GM18519 (cell line): ENCODE measurements at regions not wholly inside any gene's neighbourhood (a gene's known extent, or its start where the extent isn't known, plus 50 kb on each side); places are given as distances from the start of the nearest gene placed in this dataset.
"Not testable (repeated sequence)": the region's sequence is repeated elsewhere in the genome, so short reads cannot be mapped to it uniquely, and the experiment has no call there.

Source experiments
- ATAC-seq: cut with Tn5 transposase; IDR thresholded peaks from one replicate; pipeline ENCODE4 v1.9.1; 2021; ENCODE audit warnings: mild to moderate bottlenecking, moderate library complexity; ENCODE audit not compliant: unreplicated experiment, low FRiP score

DNA sequence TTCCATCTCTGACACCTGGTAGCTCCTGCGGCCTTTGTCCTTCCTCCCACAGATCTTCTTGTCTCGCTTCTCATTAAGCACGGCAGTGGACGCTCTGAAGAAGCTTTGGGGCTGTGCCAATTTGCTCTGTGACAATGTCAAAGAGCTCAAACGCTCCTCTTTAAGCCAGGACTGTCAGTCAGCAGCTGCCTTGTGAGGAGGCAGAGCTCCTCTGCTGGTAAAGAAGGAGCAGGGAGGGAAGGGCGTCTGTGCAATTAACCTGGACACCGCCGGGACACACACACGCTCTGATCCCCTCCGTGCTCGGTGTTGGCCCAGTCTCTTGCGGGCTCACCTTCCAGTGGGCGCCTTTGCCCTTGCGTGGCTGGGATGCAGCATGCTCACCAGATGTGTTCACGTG is 373.9 kb downstream of the BRD1 start:
- ATAC-seq = no peak

DNA sequence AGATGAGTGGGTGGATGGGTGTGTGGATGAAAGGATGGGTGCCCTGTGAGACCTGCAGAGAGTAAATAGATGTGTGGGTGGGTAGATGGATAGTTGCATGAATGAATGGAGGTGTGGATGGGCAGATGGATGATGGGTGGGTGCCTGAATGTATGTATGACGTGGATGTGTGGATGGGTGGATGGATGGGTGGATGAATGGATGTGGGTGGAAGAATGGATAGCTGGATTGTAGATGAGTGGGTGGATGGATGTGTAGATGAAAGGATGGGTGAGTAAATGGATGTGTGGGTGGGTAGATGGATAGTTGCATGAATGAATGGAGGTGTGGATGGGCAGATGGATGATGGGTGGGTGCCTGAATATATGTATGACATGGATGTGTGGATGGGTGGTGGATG is 374.7 kb downstream of the BRD1 start:
- not testable (repeated sequence) for ATAC-seq

DNA sequence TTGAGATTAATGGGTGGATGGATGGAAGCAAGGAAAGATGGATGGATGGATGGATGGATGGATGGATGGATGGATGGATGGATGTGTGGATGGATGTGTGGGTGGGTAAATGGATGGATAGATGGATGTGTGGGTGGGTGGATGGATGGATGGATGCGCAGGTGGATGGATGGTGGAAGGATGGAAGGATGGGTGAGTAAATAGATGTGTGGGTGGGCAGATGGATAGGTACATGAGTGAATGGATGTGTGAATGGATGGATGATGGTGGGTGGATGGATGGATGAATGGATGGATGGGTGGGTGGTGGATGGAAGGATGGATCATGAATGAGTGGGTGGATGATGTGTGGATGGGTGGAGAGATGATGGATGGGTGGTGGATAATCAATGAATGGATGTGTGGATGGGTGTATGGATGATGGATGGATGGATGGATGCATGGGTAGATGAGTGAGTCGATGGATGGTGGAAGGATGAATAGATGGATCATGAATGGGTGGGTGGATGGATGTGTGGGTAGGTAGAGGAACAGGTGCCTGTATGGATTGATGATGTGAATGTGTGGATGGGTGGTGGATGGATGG is 375.2 kb downstream of the BRD1 start:
- no peak for ATAC-seq

DNA sequence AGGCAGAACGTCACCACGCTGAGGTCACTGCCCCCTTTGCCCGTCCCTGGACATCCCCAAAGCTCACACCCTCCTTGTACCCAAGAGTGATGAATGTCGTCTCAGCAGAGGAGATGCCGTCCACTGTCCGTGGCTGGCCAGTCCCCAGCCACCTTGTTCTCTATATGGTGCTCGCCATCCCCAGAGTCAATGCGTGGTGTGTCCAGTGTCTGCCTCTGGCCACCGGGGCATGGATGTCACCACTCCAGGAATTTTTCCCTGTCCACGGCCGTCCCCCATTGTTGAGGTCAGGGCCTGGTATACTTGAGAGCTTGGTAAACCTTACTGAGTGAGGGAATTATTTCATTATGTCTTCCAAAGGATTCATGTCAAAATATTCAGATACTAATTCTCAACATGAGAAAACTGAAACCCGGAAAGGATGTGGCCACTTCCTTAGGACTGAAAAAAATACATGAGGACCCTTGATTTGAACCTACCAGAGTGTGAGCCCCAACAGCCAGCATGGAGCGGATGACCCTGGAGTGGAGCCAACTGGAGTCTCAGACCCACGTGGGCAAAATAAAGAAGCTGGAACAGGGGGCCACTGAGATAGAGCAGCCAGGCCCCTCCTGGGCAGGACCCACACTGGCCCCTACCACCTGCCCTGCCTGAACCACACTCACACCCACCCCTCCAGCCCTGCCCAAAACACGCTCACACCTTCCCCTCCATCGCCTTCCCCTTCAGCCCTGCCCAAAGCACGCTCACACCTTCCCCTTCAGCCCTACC is 376.4 kb downstream of the BRD1 start:
- ATAC-seq = no peak

DNA sequence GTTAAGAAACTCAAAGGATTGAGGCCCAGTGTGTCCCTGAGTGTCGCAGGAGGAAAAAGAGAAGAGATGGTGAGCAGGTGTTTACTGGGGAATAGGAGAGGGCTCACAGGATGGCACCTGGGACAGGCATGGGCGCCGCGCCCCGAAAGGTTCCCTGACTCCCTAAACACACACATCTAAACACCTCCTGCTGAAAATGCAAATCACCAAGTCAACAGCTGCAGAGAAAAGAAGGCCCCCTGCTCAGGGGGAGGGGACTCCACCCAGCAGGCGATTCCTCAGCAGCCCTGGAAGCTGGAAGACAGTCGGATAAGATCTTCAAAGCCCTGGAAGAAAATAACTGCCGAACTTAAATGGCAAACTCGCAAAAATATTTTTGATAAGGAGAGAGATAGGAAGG is 377.2 kb downstream of the BRD1 start:
- ATAC-seq = no peak

DNA sequence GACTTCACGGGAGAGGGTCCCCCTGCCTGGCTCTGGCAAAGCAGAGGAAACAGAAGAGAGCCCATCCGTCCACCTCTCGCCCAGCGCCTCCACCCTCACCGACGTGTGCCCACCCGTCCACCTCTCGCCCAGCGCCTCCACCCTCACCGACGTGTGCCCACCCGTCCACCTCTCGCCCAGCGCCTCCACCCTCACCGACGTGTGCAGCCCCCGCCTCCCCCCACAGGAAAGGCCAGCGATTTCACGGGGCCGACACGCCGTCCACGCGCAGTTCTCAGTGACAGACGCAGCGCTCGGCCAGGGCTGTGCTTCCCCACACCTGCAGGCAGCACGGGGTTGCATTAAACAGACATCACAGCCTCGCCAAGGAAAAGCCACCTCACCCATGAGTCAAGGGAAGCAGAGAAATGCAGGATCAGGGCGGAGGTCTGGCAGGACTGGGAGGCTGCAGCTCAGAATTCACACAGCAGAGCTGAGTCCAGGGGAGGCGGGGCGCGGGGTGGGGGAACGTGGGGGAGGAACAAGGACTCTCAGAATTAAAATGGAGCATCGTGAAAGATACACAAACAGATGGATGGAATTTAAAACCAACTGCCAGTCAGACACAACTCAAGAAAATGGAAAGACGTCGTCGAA is 377.7 kb downstream of the BRD1 start:
- no peak for ATAC-seq

DNA sequence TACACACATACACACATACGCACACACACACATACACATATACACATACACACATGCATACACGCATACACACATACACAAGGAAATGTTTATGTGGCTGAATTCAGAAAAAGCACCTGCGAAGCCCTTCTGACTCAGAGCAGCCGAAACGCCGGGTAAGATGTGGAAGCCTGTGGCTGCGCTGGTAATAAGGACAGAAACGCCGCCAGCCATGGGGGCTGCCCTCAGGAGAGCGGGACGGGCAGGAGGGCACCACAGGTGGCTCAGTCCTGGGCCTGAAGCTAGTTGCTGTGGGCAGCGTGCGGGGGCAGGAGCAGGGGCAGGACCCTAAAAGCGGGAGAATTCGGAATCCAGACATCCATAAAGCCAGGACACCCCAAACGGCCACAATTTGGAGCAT is 378.3 kb downstream of the BRD1 start:
- no peak for ATAC-seq

DNA sequence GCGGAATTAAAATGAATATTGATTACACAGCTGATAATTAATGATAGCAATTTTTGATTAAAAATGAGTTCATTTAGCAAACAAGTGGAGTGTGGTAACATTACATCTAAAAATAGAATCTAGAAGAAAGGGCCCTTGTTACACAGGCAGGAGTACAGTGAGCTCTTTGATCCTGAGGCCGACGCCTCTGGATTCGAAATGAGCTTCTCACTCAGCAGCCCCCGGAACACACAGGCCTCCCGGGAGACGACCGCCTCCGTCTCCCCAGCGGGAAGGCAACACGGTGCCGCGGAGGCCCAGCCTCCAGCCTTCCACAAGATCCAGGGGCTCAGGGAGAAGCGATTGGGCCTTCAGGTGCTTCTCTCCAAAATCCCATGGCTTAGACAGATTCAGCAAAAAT is 379.1 kb downstream of the BRD1 start:
- ATAC-seq = no peak

DNA sequence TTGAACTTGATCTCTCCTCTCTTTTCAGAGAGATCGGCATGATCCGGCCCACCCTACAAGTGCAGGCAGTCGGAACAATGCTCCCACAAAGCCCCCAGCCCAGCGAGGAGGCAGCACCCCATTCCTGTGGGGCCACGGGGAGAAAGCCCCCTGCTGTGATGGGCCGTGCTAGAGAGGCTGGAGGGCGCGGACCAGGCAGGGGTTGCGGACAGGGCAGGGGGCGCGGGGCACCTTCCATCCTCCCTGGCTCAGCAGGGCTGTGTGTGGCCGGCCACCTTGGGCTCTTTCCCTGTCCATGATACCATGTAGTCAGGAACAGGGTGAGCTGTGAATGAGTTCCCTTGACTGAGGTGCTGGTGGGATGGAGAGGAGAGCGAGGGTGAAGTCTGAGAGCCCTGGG is 379.8 kb downstream of the BRD1 start:
- no peak for ATAC-seq

DNA sequence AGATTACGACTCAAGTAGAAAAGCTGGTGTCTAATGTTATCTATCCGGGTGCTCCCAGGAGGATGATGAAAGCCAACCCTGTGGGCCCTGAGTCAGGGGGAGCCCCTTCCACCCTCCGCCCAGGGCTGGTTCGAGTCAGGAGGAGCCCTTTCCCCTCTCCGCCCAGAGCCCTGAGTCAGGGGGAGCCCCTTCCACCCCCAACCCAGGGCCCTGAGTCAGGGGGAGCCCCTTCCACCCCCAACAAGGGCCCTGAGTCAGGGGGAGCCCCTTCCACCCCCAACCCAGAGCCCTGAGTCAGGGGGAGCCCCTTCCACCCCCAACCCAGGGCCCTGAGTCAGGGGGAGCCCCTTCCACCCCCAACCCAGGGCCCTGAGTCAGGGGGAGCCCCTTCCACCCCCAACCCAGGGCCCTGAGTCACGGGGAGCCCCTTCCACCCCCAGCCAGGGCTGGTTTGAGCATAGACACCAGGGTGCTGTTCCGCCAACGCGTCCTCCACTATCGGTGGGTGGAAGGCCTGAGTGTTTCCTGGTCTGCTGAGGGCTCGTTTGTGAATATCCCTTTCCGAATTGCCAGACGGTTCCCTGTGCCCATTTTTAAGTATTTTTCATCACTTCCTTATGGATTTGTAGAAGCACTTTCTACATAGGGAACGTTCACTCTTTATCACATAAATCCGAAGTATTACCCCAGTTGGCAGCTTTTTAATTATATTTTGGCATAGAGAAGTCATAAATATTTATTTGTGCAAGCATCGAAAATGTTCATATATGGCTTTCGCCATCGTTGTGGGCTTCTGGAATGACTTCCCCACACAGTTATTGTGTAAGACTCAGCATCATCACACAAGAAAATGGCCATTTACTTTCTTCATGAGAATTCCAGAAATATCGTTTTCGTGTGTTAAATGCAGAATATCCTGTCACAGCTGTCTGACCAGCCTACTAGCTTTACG is 380.6 kb downstream of the BRD1 start:
- no peak for ATAC-seq

DNA sequence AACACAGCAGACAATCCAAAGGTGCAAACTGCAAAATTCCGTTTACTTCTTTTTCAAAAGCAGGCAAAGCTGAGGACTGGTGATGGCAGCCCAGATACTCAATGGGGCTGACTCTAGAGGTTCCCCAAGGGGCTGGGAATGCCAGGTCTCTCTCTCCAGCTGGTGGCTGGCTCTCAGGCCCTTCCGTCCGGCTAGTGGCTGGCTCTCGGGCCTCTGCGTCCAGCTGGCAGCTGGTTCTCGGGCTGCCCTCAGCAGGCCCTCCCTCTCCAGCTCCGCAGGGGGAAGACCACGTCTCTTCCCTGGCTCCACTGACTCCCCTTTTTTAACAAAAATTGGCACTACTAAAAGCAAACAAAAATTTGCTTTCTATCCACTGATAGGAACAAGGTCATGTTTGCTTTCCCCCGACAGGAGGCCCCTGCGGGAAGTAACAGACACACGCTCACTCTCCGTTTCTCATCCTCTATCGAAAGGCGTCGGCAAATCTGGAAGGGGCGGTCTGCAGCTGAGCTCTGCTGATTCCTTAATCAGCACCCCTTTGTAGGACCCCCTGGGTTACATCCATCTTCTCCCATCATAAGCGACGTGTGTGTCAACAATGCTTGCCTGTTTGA is 381.4 kb downstream of the BRD1 start:
- no peak for ATAC-seq

DNA sequence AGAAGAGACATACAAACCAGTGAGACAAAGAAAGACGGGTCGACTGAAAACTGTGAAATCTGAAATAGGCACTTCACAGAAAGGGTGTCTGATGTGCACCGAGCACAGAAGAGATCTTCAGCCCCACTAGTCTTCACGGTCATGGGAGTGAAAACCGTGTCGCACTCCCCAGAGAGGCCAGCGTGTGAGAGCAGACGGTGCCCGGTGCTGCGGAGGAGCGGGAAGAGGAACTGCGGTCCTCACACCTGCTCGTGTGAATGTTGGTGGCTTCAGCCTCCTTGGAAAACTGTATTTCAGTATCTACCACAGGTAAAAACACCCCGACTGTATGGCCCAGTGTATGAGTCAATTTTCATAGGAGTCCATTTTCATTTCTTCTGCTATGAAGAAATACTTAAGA is 382.9 kb downstream of the BRD1 start:
- no peak for ATAC-seq

DNA sequence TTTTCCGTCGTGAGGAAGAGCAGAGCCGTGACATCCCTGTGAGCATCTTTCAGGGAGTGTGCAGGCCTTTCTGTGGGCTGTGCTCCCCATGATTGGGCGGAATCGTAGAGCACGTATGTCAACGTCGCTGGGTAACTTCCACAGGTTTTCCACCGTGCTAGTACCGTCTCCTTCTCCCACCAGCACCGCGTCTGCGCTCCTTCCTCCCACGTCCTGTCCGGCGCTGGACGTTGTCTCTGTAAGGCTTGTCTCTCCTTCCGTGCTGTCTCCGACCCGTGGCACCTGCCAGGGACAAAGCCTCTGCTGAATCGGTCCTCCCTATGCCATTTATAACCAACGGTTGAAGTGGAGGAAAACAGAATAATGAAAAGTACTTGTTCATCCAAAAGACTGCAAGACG is 386.7 kb downstream of the BRD1 start:
- ATAC-seq = no peak

DNA sequence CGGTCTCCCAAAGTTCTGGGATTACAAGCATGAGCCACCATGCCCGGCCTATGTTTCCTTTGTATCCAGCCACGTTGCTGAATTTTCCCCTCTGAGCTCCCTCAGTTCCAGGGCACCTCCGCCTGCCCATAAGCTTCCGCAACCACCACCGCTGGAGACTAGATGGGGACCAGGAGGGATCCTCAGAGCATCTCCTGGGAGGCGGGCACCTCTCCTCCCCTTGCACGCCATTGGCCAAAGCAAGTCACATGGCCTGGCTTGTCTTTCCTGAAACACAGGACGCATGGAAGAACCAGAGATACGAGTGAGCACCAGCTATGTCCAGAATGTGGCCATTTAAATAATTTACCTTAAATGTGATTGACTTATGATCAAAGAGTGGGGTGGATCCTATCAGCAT is 388.3 kb downstream of the BRD1 start:
- no peak for ATAC-seq

DNA sequence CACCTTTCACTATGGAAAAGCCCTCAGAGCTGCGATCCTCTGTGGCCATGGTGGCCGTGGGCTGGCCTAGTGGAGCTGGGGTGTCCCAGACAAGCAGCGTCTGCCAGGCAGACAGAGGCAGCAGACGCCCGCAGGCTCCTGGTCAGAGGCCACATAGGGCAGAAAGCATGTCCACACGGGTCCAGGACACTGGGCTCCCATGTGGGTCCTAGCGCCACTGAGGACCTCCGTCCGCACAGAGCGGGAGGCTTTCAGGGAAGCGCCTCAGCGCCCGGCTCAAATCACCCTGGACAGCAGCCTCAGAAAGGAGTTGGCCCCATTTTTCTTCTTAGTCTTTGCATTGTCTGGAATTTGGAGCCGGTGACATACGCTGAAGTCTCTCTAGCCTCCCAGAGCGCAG is 389.7 kb downstream of the BRD1 start:
- no peak for ATAC-seq

DNA sequence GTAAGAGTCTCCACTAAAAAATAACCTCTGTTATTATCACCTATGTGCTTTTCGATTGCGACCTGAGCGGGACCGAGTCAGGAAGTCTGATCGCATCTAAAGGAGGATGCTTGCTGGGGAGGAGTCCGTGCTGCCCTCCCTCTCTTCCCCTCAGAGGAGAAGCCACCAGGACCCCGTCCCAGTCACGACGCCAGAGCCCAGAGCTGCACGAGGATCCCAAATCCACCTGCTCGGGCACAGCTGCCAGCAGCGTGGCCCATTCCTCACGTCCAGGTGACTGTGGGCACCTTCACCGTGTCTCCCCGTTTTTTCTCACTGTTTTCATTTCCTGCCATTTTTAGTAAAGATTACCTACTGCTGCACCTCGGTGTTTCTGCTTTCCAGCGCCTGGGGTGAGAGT is 390.3 kb downstream of the BRD1 start:
- no peak for ATAC-seq

DNA sequence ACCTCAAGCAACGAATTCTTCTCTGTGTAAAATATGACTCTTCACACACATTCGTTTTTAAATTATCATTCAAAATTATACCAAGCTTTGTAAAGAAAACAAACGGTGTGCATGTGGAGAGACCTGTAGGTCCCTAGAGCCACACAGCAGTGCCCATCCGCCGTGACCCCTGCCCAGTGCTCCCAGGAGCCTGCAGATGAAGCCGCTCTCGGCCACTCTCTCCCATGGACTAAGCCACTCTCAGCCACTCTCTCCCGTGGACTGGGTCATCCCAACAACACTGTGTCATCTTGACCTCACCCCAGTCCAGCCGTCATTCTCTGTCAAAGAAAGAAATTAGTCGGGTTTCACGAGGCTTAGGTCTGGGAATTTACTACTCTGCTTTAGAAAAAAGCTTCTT is 391.6 kb downstream of the BRD1 start:
- ATAC-seq = no peak

DNA sequence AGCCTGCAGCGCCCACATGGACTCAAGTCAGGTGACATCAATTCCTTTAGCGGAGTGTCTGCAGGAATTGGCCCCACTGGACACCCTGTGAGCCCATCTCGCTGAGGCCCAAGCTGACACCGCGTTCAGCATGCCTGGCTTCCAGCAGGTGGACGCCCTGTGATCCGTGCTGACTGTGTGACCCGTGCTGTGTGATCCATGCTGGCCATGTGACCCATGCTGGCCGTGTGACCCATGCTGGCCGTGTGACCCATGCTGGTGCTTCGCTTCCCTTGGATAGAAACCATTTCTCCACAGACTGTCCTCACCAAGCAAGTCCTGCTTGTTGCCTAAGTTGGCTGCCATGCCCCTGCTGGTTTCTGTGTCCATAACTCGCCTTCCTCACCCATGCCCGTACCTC is 392.1 kb downstream of the BRD1 start:
- no peak for ATAC-seq

DNA sequence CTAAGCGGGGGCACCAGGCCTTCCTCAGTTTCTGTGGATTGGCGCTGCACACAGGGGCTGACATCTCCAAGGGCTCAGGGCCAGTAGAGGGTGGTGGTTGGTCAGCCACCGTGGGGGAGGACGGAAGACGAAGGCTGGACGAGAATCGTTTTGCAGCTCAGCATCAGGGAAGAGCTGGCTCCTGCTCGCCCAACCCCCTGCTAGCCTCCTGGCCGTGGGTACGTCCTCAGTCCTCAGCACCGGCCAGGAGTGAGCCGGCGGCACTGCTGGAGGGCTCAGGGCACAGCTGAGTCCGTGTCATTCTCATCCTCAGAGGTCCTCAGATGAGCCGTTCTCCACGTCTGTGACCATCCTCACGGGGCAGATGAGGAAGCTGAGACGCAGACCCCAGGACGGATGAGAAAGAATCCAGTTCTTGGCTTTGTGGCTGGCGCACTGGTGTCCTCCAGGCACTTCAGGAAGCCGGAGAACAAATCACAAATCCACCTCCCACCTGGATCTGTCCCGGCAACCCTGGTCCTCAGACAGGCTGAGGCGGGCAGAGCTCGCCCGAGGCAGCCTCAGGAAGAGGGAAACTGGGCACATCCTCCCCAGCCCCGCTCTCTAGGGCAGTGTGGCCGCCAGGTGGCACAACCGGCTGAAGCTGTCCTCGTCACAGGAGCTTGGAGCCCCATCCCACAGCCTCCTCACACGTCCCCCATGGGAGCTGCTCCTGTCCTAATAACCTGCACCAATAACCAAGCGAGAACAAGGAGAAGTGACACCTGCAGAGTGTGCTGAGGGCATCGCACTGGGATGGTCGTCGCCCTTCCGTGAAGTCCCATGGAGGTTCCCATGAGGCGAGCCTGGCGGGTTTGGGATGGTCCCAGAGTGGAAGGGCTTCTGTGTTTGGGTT is 393.7 kb downstream of the BRD1 start:
- ATAC-seq = no peak
